ENCODE measurements at regions not wholly inside any gene's neighbourhood (a gene's known extent, or its start where the extent isn't known, plus 50 kb on each side); places are given as distances from the start of the nearest gene placed in this dataset.

- TF ChIP-seq, protein P1, sequence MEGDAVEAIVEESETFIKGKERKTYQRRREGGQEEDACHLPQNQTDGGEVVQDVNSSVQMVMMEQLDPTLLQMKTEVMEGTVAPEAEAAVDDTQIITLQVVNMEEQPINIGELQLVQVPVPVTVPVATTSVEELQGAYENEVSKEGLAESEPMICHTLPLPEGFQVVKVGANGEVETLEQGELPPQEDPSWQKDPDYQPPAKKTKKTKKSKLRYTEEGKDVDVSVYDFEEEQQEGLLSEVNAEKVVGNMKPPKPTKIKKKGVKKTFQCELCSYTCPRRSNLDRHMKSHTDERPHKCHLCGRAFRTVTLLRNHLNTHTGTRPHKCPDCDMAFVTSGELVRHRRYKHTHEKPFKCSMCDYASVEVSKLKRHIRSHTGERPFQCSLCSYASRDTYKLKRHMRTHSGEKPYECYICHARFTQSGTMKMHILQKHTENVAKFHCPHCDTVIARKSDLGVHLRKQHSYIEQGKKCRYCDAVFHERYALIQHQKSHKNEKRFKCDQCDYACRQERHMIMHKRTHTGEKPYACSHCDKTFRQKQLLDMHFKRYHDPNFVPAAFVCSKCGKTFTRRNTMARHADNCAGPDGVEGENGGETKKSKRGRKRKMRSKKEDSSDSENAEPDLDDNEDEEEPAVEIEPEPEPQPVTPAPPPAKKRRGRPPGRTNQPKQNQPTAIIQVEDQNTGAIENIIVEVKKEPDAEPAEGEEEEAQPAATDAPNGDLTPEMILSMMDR (conservative IDR thresholded peaks at IDR 0.05): no peak
- no peak overlapping the region for H3K27ac ChIP-seq
Observed at GRCh38 chr3:81291586-81291985, 469.9 kb downstream of the GBE1 start.

DNA sequence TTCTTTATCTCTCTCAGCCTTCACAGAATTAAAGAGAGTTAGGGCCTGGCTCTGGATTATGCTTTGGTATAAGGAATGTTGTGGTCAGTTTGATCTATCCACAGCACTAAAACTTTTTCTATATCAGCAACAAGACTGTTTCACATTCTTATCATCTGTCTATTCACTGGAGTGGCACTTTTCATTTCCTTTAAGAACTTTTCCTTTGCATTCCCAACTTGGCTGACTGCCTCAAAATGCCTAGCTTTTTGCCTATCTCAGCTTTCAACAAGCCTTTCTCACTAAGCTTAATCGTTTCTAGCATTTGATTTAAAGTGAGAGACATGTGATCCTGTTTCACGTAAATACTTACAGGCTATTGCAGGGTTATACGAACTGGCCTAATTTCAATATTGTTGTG, 471.8 kb downstream of the GBE1 start:
- TF ChIP-seq, protein P1 (conservative IDR thresholded peaks at IDR 0.05): no peak
- H3K27ac ChIP-seq: no peak overlapping the region

DNA sequence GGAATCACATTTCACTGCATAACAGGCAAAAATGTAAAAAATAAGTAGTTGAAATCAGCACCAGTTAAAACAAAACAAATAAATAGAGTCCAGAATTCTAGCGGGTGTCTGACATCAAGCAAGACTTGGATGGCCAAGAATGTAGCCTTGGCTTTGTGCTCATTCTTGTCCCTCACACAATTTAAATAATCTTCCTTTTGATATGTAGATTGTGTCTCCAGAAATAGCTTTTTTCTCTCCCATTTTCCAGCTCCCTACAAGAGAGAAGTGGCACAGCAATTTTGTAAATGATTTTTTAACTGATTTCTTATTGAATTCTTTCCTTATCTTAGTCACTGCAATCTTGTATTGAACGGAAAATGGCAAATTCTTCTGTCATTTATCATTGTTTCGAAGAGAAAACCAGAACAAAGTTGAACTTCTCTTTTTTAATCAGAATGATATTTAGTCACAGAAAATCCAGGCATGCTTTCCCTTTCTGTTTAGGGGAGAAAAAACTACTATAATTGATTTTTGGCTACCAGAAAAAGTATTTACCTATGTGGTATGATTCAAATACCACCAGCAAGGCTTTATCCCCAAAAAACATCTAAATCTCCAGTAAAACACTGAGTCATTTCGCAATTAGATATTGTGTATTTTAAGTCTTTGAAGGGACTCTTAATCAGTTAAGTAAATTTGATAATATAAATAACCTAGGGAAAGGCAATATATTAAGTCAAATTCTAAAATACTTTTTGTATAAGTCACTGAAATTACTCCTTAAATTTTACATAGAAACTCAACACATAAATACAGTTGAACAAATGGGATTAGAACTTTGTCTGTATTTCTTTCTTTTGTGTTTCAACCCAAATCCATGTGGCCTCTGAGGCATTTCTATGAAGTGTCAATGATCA, 481.7 kb downstream of the GBE1 start:
- H3K27ac ChIP-seq: no peak overlapping the region
- TF ChIP-seq, protein P1 (conservative IDR thresholded peaks at IDR 0.05): no peak

DNA sequence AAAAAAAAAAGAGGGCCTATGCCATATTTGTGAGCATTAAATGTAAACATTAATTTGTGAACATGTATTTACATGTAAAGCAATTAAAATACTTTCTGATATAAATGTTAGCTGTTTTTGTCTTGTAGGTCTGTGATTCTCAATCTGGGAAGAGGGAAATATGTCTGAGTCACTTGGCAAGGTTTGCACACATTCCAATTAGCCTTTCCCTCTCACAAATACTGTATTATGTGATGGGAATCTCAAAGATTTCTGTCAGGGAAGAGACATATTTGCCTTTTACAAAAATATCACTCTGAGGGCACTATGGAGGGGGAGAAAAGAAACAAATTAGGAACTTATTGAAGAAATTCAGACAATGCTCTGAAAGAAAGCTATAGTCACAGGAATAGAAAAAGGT, 483.6 kb downstream of the GBE1 start:
- TF ChIP-seq, protein P1 (conservative IDR thresholded peaks at IDR 0.05): no peak
- no peak overlapping the region for H3K27ac ChIP-seq

GRCh38 chr3:81274671-81275070, 486.8 kb downstream of the GBE1 start:
- H3K27ac ChIP-seq: no peak overlapping the region
- TF ChIP-seq, protein P1 (conservative IDR thresholded peaks at IDR 0.05): no peak

DNA sequence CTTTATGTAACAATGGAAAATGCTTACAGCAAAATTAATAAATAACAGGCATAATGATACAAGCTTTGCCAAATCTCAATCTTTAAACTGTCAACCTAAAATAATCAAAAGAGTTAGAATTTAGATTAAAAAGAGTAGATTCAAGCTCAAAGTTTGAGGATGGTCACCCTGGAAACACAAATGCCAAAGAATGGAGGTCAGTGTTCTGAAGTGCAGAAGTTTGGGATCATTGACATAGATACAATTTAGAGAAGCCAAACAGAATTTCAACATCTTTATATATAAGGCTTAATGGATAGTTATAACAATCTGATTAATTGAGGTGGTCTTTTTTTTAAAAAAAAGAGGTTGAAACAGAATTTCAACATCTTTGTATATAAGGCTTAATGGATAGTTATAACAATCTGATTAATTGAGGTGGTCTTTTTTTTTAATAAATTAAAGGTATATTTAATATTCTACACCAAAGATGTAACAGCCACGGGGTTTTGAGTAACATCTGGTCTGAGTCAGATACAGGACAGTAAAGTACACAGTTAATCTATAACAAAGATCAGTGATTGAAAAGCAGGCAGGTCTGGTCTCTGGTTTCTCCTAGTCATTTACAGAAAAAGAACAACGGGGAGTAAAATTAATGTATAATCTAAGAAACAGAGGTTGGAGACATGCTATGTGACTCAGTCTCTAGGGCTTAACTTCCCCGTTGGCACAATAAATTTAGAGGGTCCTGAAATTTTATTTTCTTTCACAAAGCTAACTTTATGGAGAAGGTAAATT, 490.7 kb downstream of the GBE1 start:
- H3K27ac ChIP-seq: no peak overlapping the region
- TF ChIP-seq, protein P1 (conservative IDR thresholded peaks at IDR 0.05): no peak

DNA sequence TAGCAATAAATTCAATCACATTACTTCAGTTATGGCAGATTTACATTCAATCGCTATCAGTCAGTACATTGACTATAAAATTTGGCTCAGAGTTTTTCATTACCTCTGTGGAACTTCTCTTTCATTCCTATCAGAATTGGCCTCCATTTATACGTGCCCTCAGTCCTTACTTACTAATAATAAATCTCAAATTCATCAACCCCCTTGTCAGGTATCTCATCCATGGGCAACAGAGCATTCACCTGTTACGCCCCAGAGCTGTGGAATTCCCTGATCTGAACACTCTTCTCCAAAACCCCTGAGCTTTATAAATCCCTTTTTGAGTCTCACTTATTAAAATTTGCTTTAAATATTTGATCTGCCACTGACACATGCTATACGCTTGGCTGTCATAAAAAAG, 492.9 kb downstream of the GBE1 start:
- TF ChIP-seq, protein P1 (conservative IDR thresholded peaks at IDR 0.05): no peak
- H3K27ac ChIP-seq: no peak overlapping the region
